Breast epithelium (tissue), 4 donors: ENCODE measurements at regions not wholly inside any gene's neighbourhood (a gene's known extent, or its start where the extent isn't known, plus 50 kb on each side); places are given as distances from the start of the nearest gene placed in this dataset.

ENCODE experiments used
- DNase-seq, 2 donors: peaks; one replicate each; pipeline ENCODE4 v3.0.0-alpha.2; 2019; ENCODE audit warnings: low spot score in 2 of 2
- H3K27ac ChIP-seq, 2 donors: fragments of 200-600 bp; sonication (generic) in 1 of 2; one replicate each; pipeline ENCODE4 v1.5.1; 2016 to 2019; ENCODE audit warnings: mild to moderate bottlenecking in 1 of 2
- H3K27me3 ChIP-seq, 2 donors: fragments of 200-600 bp; sonication (generic) in 1 of 2; one replicate each; pipeline versions ENCODE4 v1.5.1 to v1.6.0; 2017 to 2019; ENCODE audit warnings: control low read depth in 1 of 2, mild to moderate bottlenecking in 1 of 2
- H3K36me3 ChIP-seq: fragments of 200-600 bp; one replicate; pipeline ENCODE4 v1.5.1; 2019
- H3K4me1 ChIP-seq, 2 donors: fragments of 200-600 bp; sonication (generic); one replicate each; pipeline ENCODE4 v1.5.1; 2016 to 2019; ENCODE audit warnings: control low read depth in 1 of 2
- H3K4me3 ChIP-seq, 3 donors: fragments of 200-600 bp; sonication (generic); 1 replicate in 2 of 3; 2 replicates in 1 of 3; pipeline ENCODE4 v1.5.1; 2016 to 2019; ENCODE audit warnings: mild to moderate bottlenecking in 3 of 3, moderate library complexity in 2 of 3
- H3K9me3 ChIP-seq, 2 donors: fragments of 200-600 bp; sonication (generic) in 1 of 2; one replicate each; pipeline ENCODE4 v1.5.1; 2016 to 2019; ENCODE audit warnings: control low read depth in 1 of 2
- POLR2A ChIP-seq: fragments of 450-650 bp; IDR thresholded peaks from one replicate; pipeline ENCODE4 v1.6.1; 2016; ENCODE audit warnings: antibody characterized with exemption, mild to moderate bottlenecking, moderate library complexity
- POLR2AphosphoS5 ChIP-seq, 3 donors: sonication (generic); formaldehyde crosslinking; IDR thresholded peaks; one replicate each; pipeline ENCODE4 v1.6.1; 2017; ENCODE audit warnings: antibody characterized with exemption in 3 of 3
- intact Hi-C: fragments of 100-400 bp; cut with DNase I; formaldehyde crosslinking; loops from one replicate; pipeline ENCODE4 v1.15.1; 2023; ENCODE audit warnings: low total_unique reads
- TF ChIP-seq, protein P1 (sequence below), 3 donors: fragments of 450-650 bp; IDR thresholded peaks; one replicate each; pipeline ENCODE4 v1.5.1; 2016 to 2017; ENCODE audit warnings: antibody characterized with exemption in 3 of 3, mild to moderate bottlenecking in 3 of 3, moderate library complexity in 3 of 3

DNA sequence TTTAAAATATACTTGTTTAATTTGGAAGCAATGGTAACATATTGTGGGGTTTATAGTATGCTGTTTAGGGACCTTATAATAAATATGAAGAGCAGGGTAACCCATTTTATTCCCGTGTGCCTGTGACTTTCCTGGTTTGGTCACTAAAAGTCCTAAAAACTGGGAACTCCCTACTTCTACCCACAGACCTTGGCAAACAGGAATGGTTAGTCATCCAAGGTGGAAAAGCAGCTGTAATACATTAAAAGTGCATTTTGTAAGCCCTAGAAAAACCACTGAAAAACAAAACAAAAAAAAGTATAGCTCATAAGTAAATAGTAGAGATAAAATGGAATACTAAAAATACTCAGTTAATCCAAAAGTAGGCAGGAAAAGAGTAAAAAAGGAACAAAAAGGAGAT is 538.9 kb downstream of the LMO4 start:
- no peak for TF ChIP-seq POLR2A
- no peak for TF ChIP-seq POLR2AphosphoS5 (IDR thresholded peaks at IDR 0.05)
- TF ChIP-seq, protein P1, sequence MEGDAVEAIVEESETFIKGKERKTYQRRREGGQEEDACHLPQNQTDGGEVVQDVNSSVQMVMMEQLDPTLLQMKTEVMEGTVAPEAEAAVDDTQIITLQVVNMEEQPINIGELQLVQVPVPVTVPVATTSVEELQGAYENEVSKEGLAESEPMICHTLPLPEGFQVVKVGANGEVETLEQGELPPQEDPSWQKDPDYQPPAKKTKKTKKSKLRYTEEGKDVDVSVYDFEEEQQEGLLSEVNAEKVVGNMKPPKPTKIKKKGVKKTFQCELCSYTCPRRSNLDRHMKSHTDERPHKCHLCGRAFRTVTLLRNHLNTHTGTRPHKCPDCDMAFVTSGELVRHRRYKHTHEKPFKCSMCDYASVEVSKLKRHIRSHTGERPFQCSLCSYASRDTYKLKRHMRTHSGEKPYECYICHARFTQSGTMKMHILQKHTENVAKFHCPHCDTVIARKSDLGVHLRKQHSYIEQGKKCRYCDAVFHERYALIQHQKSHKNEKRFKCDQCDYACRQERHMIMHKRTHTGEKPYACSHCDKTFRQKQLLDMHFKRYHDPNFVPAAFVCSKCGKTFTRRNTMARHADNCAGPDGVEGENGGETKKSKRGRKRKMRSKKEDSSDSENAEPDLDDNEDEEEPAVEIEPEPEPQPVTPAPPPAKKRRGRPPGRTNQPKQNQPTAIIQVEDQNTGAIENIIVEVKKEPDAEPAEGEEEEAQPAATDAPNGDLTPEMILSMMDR (IDR thresholded peaks at IDR 0.05), result no peak
- no peak for DNase-seq
- Histone ChIP-seq H3K4me1 (no peaks in the 10 kb centered on the region), H3K4me3 (no peak overlapping the region), H3K27me3 (no peaks in the 10 kb centered on the region), H3K9me3 (peaks cover 0 to 7% of the 10 kb centered on the region in 2 donors), H3K27ac (no peak overlapping the region), H3K36me3 (no peaks in the 10 kb centered on the region)
- intact Hi-C loops, result no loop called here

DNA sequence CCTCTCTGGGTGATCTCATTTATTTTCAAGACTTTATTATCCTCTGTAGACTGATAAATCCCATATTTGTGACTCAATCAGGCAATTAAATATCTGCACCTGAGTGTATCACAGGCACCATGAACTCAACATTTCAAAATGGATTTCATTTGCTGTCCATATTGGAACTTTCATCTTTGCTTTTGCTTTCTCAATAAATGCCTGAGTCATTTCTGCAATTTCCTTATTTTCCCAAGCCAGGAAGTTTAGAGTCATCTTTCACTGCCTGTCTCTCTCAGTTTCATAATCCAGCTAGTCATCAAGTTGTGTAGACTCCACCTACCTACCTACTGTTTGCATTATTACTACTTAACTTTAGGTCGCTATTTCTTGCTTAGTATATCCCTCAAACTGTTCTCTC is 540.9 kb downstream of the LMO4 start:
- H3K4me1 ChIP-seq, result no peaks in the 10 kb centered on the region
- H3K27ac ChIP-seq, result no peak overlapping the region
- TF ChIP-seq POLR2AphosphoS5 (IDR thresholded peaks at IDR 0.05) (no peak), POLR2A (no peak)
- TF ChIP-seq, protein P1 (IDR thresholded peaks at IDR 0.05), result no peak
- no peaks in the 10 kb centered on the region for H3K27me3 ChIP-seq
- DNase-seq, result no peak
- H3K36me3 ChIP-seq, result no peaks in the 10 kb centered on the region
- peaks cover 0 to 7% of the 10 kb centered on the region in 2 donors for H3K9me3 ChIP-seq
- intact Hi-C loops, result no loop called here
- no peak overlapping the region for H3K4me3 ChIP-seq

DNA sequence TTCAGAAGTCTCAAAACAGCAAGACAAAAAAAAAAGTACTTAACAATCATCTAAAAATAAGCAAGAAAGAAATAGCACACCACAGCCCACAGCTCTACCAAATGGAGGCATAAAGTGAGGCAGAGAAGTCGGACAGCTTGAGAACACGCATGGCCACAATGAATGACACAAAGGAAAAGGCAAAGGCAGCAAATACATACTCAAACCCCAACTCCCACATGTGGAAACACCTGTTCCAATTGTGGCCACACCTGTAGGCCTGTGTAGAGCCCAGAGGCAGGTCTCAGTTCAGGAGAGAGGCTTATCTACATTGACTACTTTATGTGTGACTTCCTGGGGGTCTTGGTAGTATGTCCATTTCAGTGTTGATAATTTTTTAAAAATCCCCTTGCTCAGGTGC is 543.5 kb downstream of the LMO4 start:
- no peak for TF ChIP-seq POLR2AphosphoS5 (IDR thresholded peaks at IDR 0.05)
- TF ChIP-seq, protein P1 (IDR thresholded peaks at IDR 0.05), result no peak
- no peak for TF ChIP-seq POLR2A
- H3K36me3 ChIP-seq, result no peaks in the 10 kb centered on the region

DNA sequence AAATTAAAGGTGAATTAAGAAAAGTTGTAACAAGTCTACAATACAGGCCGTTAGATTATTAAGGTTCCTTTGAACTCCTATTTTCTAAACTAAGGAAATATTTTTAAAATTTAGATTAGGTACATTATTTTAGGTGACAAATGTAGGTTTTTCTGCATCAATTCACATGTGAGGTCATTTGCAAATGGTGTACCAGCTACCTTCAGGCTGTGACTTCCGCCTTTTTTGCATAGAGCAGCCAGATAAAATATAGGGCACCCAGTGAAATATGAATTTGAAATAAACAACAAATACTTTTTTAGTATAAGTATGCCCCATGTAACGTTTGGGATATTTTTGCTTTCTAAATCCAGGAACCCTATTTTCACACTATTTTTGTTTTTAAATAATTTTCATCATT is 544.0 kb downstream of the LMO4 start:
- no peak for TF ChIP-seq POLR2A
- TF ChIP-seq, protein P1 (IDR thresholded peaks at IDR 0.05), result no peak
- no peak for TF ChIP-seq POLR2AphosphoS5 (IDR thresholded peaks at IDR 0.05)
- Histone ChIP-seq H3K4me3 (no peak overlapping the region), H3K36me3 (no peaks in the 10 kb centered on the region), H3K4me1 (no peaks in the 10 kb centered on the region), H3K9me3 (no peaks in the 10 kb centered on the region), H3K27me3 (no peaks in the 10 kb centered on the region), H3K27ac (no peak overlapping the region)
- intact Hi-C loops, result no loop called here
- DNase-seq, result no peak

More for the DNA sequence above, 543.5 kb downstream of the LMO4 start:
- Histone ChIP-seq H3K4me3 (no peak overlapping the region), H3K27me3 (no peaks in the 10 kb centered on the region), H3K9me3 (no peaks in the 10 kb centered on the region), H3K4me1 (no peaks in the 10 kb centered on the region), H3K27ac (no peak overlapping the region)
- intact Hi-C loops, result no loop called here
- DNase-seq, result no peak

DNA sequence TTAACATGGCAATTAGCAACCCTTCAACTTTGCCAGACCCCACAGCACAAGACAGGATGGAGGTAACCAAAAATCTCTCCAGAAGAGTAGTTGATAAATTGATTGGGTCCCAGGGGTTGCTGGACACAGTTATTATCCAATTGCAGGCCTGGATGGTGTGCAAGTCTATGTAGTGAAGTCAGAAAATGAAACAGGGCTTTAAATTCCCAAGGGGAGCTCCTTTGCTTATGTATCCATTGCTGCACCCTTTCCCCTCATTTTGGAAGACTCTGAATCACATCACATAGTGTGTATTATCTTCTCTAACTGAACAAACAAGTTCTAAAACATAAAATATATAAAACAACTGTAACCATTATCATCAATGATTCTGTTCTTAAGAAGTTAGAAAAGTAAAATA is 550.2 kb downstream of the LMO4 start:
- Histone ChIP-seq H3K27ac (no peak overlapping the region), H3K9me3 (no peaks in the 10 kb centered on the region), H3K27me3 (no peaks in the 10 kb centered on the region), H3K4me1 (no peaks in the 10 kb centered on the region), H3K4me3 (no peak overlapping the region), H3K36me3 (no peaks in the 10 kb centered on the region)
- TF ChIP-seq POLR2AphosphoS5 (IDR thresholded peaks at IDR 0.05) (no peak), POLR2A (no peak)
- TF ChIP-seq, protein P1 (IDR thresholded peaks at IDR 0.05), result no peak
- intact Hi-C loops, result no loop called here
- DNase-seq, result no peak
